HG02623 (cell line): ENCODE measurements at regions not wholly inside any gene's neighbourhood (a gene's known extent, or its start where the extent isn't known, plus 50 kb on each side); places are given as distances from the start of the nearest gene placed in this dataset.

Experiments used
- ATAC-seq: cut with Tn5 transposase; IDR thresholded peaks from one replicate; pipeline ENCODE4 v1.9.1; 2021; ENCODE audit warnings: moderate library complexity; ENCODE audit not compliant: unreplicated experiment

- no peak for ATAC-seq
Measured at GRCh38 chr5:155897761-155898160, 429.2 kb upstream of the SGCD start.

GRCh38 chr5:155898284-155898683, 428.7 kb upstream of the SGCD start:
- no peak for ATAC-seq

GRCh38 chr5:155903791-155904190, 423.2 kb upstream of the SGCD start:
- ATAC-seq, result no peak

- ATAC-seq, result no peak
Measured at GRCh38 chr5:155905364-155905763, 421.6 kb upstream of the SGCD start.

GRCh38 chr5:155906046-155906445, 420.9 kb upstream of the SGCD start:
- ATAC-seq, result no peak

GRCh38 chr5:155908543-155908942, 418.4 kb upstream of the SGCD start:
- no peak for ATAC-seq

GRCh38 chr5:155912291-155912690, 414.7 kb upstream of the SGCD start:
- ATAC-seq, result no peak

- no peak for ATAC-seq
Measured at GRCh38 chr5:155914766-155915165, 412.2 kb upstream of the SGCD start.

GRCh38 chr5:155915601-155916000, 411.4 kb upstream of the SGCD start:
- no peak for ATAC-seq

GRCh38 chr5:155919126-155919525, 407.8 kb upstream of the SGCD start:
- no peak for ATAC-seq

- no peak for ATAC-seq
Measured at GRCh38 chr5:155919725-155920124, 407.2 kb upstream of the SGCD start.

GRCh38 chr5:155921621-155922020, 405.3 kb upstream of the SGCD start:
- ATAC-seq, result no peak

- ATAC-seq, result no peak
Measured at GRCh38 chr5:155923784-155924183, 403.2 kb upstream of the SGCD start.

GRCh38 chr5:155926031-155926430, 400.9 kb upstream of the SGCD start:
- ATAC-seq, result no peak

GRCh38 chr5:155926766-155927165, 400.2 kb upstream of the SGCD start:
- no peak for ATAC-seq

GRCh38 chr5:155929112-155929511, 397.9 kb upstream of the SGCD start:
- ATAC-seq, result no peak

- ATAC-seq, result no peak
Measured at GRCh38 chr5:155934964-155935363, 392.0 kb upstream of the SGCD start.

- no peak for ATAC-seq
Measured at GRCh38 chr5:155935723-155936122, 391.2 kb upstream of the SGCD start.

GRCh38 chr5:155936520-155937406, 390.2 kb upstream of the SGCD start:
- no peak for ATAC-seq

GRCh38 chr5:155938051-155938450, 388.9 kb upstream of the SGCD start:
- no peak for ATAC-seq

- no peak for ATAC-seq
Measured at GRCh38 chr5:155941340-155941739, 385.6 kb upstream of the SGCD start.

- peak; percentile 85 for ATAC-seq
Measured at GRCh38 chr5:155943516-155944407, 383.2 kb upstream of the SGCD start.
